Muscle layer of duodenum (tissue), 2 donors: ENCODE measurements at regions not wholly inside any gene's neighbourhood (a gene's known extent, or its start where the extent isn't known, plus 50 kb on each side); places are given as distances from the start of the nearest gene placed in this dataset.

Experiments
- H3K27ac ChIP-seq: one replicate; pipeline ENCODE4 v1.7.0; 2013; ENCODE audit warnings: mild to moderate bottlenecking, low read length
- H3K27me3 ChIP-seq: one replicate; pipeline ENCODE4 v1.7.0; 2013; ENCODE audit warnings: low read depth, mild to moderate bottlenecking, control low read depth, low read length
- H3K36me3 ChIP-seq, 2 donors: one replicate each; pipeline ENCODE4 v1.7.0; 2013; ENCODE audit warnings: low read length in 2 of 2, control low read depth in 1 of 2, mild to moderate bottlenecking in 1 of 2; ENCODE audit not compliant: insufficient read depth in 2 of 2, control insufficient read depth in 1 of 2
- H3K4me1 ChIP-seq, 2 donors: one replicate each; pipeline ENCODE4 v1.7.0; 2013; ENCODE audit warnings: low read length in 2 of 2, mild to moderate bottlenecking in 2 of 2, control low read depth in 1 of 2, moderate library complexity in 1 of 2; ENCODE audit not compliant: insufficient read depth in 2 of 2, control insufficient read depth in 1 of 2
- H3K4me3 ChIP-seq, 2 donors: one replicate each; pipeline ENCODE4 v1.7.0; 2013; ENCODE audit warnings: low read length in 2 of 2, low read depth in 1 of 2, mild to moderate bottlenecking in 1 of 2
- H3K9me3 ChIP-seq, 2 donors: one replicate each; pipeline ENCODE4 v1.7.0; 2013; ENCODE audit warnings: low read length in 2 of 2, control low read depth in 1 of 2, mild to moderate bottlenecking in 1 of 2; ENCODE audit not compliant: control insufficient read depth in 1 of 2
- donor health status: healthy.

DNA sequence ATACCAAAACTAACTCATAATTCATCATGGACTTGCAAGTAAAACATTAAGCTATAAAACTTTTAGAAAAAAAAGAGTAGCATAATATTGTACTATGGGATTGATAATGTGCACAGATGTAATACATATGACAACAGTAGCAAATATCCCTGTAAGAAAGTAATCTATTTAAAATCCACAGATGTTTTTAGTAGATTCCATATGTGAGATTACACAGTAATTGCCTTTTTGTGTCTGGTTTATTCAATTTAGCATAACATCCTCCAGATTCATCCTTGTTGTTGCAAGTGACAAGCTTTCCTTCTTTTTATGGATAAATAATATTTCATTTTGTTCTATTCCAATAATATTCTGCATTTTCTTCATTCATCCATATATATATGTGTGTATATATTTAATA, 278.2 kb upstream of the LRRTM4 start:
- Histone ChIP-seq H3K36me3 (no peaks in the 10 kb centered on the region), H3K27me3 (no peaks in the 10 kb centered on the region), H3K27ac (no peak overlapping the region), H3K4me3 (no peak overlapping the region), H3K4me1 (no peaks in the 10 kb centered on the region), H3K9me3 (no peaks in the 10 kb centered on the region)

GRCh38 chr2:77807531-77808215, 285.5 kb upstream of the LRRTM4 start:
- Histone ChIP-seq H3K9me3 (no peaks in the 10 kb centered on the region), H3K4me1 (no peaks in the 10 kb centered on the region), H3K4me3 (no peak overlapping the region), H3K36me3 (no peaks in the 10 kb centered on the region), H3K27ac (no peak overlapping the region), H3K27me3 (no peaks in the 10 kb centered on the region)

DNA sequence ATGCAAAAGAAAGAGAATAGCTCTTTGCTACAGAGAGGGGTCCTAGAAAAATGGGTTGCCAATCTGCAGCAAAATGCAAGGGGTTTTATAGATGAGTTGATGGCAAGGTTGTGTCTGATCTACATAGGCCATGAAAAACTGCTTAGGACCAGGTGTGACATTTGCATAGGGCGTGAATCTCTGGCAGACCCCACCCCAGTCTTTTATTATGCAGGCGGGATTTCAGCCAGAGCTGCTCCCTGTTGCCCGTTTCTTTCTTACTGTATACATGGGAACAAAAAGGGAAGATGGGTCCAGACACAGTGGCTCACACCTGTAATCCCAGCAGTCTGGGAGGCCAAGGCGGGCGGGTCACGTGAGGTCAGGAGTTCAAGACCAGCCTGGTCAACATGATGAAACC, 286.4 kb upstream of the LRRTM4 start:
- Histone ChIP-seq H3K4me1 (no peaks in the 10 kb centered on the region), H3K27me3 (no peaks in the 10 kb centered on the region), H3K9me3 (no peaks in the 10 kb centered on the region), H3K4me3 (no peak overlapping the region), H3K27ac (no peak overlapping the region), H3K36me3 (no peaks in the 10 kb centered on the region)

DNA sequence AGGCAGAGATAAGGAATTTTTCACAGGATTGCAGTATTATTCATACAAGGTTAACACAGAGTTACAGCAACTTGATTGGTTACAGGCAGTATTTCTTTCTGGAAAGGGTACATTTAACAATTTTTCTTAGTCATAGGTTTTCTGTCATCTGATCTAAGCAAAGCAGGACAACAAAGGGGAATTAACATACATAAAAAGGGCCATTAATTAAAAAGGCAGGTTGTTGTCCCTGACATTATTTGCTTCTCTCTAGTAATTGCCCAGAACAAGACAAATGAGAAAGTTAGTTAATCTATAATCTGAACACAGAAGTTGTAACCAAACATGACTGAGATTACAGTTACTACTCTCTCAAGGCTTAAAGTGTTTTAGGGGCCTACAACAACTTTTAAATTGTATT, 291.4 kb upstream of the LRRTM4 start:
- H3K4me3 ChIP-seq: no peak overlapping the region
- H3K4me1 ChIP-seq: no peaks in the 10 kb centered on the region
- no peaks in the 10 kb centered on the region for H3K9me3 ChIP-seq
- no peaks in the 10 kb centered on the region for H3K27me3 ChIP-seq
- H3K36me3 ChIP-seq: no peaks in the 10 kb centered on the region
- no peak overlapping the region for H3K27ac ChIP-seq

- no peaks in the 10 kb centered on the region for H3K4me1 ChIP-seq
- no peaks in the 10 kb centered on the region for H3K36me3 ChIP-seq
- H3K4me3 ChIP-seq: no peak overlapping the region
- H3K27me3 ChIP-seq: no peaks in the 10 kb centered on the region
- no peak overlapping the region for H3K27ac ChIP-seq
- H3K9me3 ChIP-seq: no peaks in the 10 kb centered on the region
Measured at GRCh38 chr2:77816618-77817017, 294.4 kb upstream of the LRRTM4 start.

DNA sequence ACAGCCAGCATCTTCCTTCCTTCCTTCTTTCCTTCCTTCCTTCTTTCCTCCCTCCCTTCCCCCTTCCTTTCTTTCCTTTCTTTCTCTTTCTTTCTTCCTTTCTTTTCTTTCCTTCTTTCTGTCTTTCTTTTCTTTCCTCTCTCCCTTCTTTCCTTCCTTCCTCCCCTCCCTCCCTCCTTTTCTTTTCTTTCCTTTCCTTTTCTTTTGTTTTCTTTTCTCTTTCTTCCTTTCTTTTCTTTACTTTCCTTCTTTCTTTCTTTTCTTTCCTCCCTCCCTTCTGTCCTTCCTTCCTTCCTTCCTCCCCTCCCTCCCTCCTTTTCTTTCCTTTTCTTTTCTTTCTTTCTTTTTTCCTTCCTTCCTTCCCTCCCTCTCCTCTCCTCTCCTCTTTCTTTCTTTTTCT, 296.0 kb upstream of the LRRTM4 start:
- no peak overlapping the region for H3K4me3 ChIP-seq
- H3K27ac ChIP-seq: no peak overlapping the region
- H3K36me3 ChIP-seq: no peaks in the 10 kb centered on the region
- H3K4me1 ChIP-seq: no peaks in the 10 kb centered on the region
- no peaks in the 10 kb centered on the region for H3K9me3 ChIP-seq
- no peaks in the 10 kb centered on the region for H3K27me3 ChIP-seq

DNA sequence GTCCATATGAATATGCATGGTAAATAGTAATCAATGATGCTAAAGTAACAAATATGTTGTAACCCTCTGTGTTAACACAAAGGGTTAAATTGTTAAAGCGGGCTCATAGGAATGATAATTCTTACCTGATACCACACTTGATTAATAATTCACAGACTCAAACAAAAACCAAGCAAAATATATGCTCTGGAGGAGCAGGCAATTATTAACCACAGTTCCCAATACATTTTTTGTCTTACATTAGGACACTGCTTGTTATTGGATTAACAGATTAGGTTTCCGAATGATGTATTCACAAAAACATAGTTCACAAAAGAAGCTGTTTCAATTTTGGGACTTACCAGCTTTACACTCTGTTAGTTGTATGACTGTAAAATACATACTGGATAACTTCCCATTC, 300.9 kb upstream of the LRRTM4 start:
- H3K36me3 ChIP-seq: no peaks in the 10 kb centered on the region
- no peaks in the 10 kb centered on the region for H3K9me3 ChIP-seq
- no peak overlapping the region for H3K4me3 ChIP-seq
- no peaks in the 10 kb centered on the region for H3K4me1 ChIP-seq
- no peaks in the 10 kb centered on the region for H3K27me3 ChIP-seq
- no peak overlapping the region for H3K27ac ChIP-seq

- Histone ChIP-seq H3K27me3 (no peaks in the 10 kb centered on the region), H3K4me3 (no peak overlapping the region), H3K4me1 (no peaks in the 10 kb centered on the region), H3K36me3 (no peaks in the 10 kb centered on the region), H3K9me3 (peaks cover 0 to 8% of the 10 kb centered on the region in 2 donors), H3K27ac (no peak overlapping the region)
Measured at GRCh38 chr2:77831060-77831459, 308.9 kb upstream of the LRRTM4 start.

GRCh38 chr2:77831471-77831870, 309.3 kb upstream of the LRRTM4 start:
- no peaks in the 10 kb centered on the region for H3K4me1 ChIP-seq
- no peak overlapping the region for H3K4me3 ChIP-seq
- H3K27me3 ChIP-seq: no peaks in the 10 kb centered on the region
- H3K9me3 ChIP-seq: peaks cover 0 to 8% of the 10 kb centered on the region in 2 donors
- H3K27ac ChIP-seq: no peak overlapping the region
- no peaks in the 10 kb centered on the region for H3K36me3 ChIP-seq

GRCh38 chr2:77831898-77832297, 309.7 kb upstream of the LRRTM4 start:
- H3K36me3 ChIP-seq: no peaks in the 10 kb centered on the region
- no peaks in the 10 kb centered on the region for H3K27me3 ChIP-seq
- no peak overlapping the region for H3K27ac ChIP-seq
- H3K4me3 ChIP-seq: no peak overlapping the region
- H3K9me3 ChIP-seq: peaks cover 0 to 8% of the 10 kb centered on the region in 2 donors
- H3K4me1 ChIP-seq: no peaks in the 10 kb centered on the region

GRCh38 chr2:77834360-77835002, 312.3 kb upstream of the LRRTM4 start:
- peaks cover 0 to 8% of the 10 kb centered on the region in 2 donors for H3K9me3 ChIP-seq
- no peaks in the 10 kb centered on the region for H3K4me1 ChIP-seq

GRCh38 chr2:77838441-77838840, 316.3 kb upstream of the LRRTM4 start:
- peaks cover 0 to 5% of the 10 kb centered on the region in 2 donors for H3K9me3 ChIP-seq
- no peak overlapping the region for H3K27ac ChIP-seq
- H3K4me1 ChIP-seq: no peaks in the 10 kb centered on the region

More at GRCh38 chr2:77834360-77835002, 312.3 kb upstream of the LRRTM4 start:
- Histone ChIP-seq H3K36me3 (no peaks in the 10 kb centered on the region), H3K27ac (no peak overlapping the region), H3K4me3 (no peak overlapping the region), H3K27me3 (no peaks in the 10 kb centered on the region)

More at GRCh38 chr2:77838441-77838840, 316.3 kb upstream of the LRRTM4 start:
- Histone ChIP-seq H3K36me3 (no peaks in the 10 kb centered on the region), H3K27me3 (no peaks in the 10 kb centered on the region), H3K4me3 (no peak overlapping the region)
